Left renal cortex interstitium (tissue), 4 donors: ENCODE measurements at regions not wholly inside any gene's neighbourhood (a gene's known extent, or its start where the extent isn't known, plus 50 kb on each side); places are given as distances from the start of the nearest gene placed in this dataset.
"Not testable (repeated sequence)": the region's sequence is repeated elsewhere in the genome, so short reads cannot be mapped to it uniquely, and the experiment has no call there.

Experiments
- DNase-seq, 4 donors: peaks; one replicate each; pipeline ENCODE4 v3.0.0-alpha.2; 2013; ENCODE audit warnings: low read depth in 4 of 4, low spot score in 2 of 4, missing footprints in 1 of 4

- DNase-seq, result no peak
Observed at GRCh38 chr5:58165152-58165551, 294.7 kb downstream of the PLK2 start.

- not testable (repeated sequence) for DNase-seq
Observed at GRCh38 chr5:58161889-58162288, 298.0 kb downstream of the PLK2 start.

- no peak for DNase-seq
Observed at GRCh38 chr5:58156973-58157701, 302.7 kb downstream of the PLK2 start.

GRCh38 chr5:58156361-58156760 lies 303.5 kb downstream of the PLK2 start:
- no peak for DNase-seq

GRCh38 chr5:58153255-58153654 lies 306.6 kb downstream of the PLK2 start:
- no peak for DNase-seq

GRCh38 chr5:58151414-58151813 lies 308.5 kb downstream of the PLK2 start:
- DNase-seq, result no peak

- no peak for DNase-seq
Observed at GRCh38 chr5:58150926-58151325, 309.0 kb downstream of the PLK2 start.

GRCh38 chr5:58149746-58150145 lies 310.1 kb downstream of the PLK2 start:
- no peak for DNase-seq

- no peak for DNase-seq
Observed at GRCh38 chr5:58149345-58149744, 310.5 kb downstream of the PLK2 start.

GRCh38 chr5:58148254-58148775 lies 311.6 kb downstream of the PLK2 start:
- DNase-seq, result no peak

GRCh38 chr5:58145397-58145934 lies 314.4 kb downstream of the PLK2 start:
- no peak for DNase-seq

- DNase-seq, result no peak
Observed at GRCh38 chr5:58143727-58144126, 316.2 kb downstream of the PLK2 start.

GRCh38 chr5:58143181-58143580 lies 316.7 kb downstream of the PLK2 start:
- DNase-seq, result no peak

- no peak for DNase-seq
Observed at GRCh38 chr5:58138791-58139190, 321.1 kb downstream of the PLK2 start.

- no peak for DNase-seq
Observed at GRCh38 chr5:58136406-58136805, 323.5 kb downstream of the PLK2 start.

GRCh38 chr5:58135571-58136335 lies 324.1 kb downstream of the PLK2 start:
- DNase-seq, result no peak

- peak in 1 of 4 donors; percentile 28 for DNase-seq
Observed at GRCh38 chr5:58133631-58134296, 326.1 kb downstream of the PLK2 start.

- DNase-seq, result no peak
Observed at GRCh38 chr5:58133216-58133615, 326.7 kb downstream of the PLK2 start.

GRCh38 chr5:58127255-58128220 lies 332.3 kb downstream of the PLK2 start:
- DNase-seq, result no peak

GRCh38 chr5:58123501-58123900 lies 336.4 kb downstream of the PLK2 start:
- DNase-seq, result no peak
